Fibroblast of villous mesenchyme (primary cell): ENCODE measurements at regions not wholly inside any gene's neighbourhood (a gene's known extent, or its start where the extent isn't known, plus 50 kb on each side); places are given as distances from the start of the nearest gene placed in this dataset.
"Not testable (repeated sequence)": the region's sequence is repeated elsewhere in the genome, so short reads cannot be mapped to it uniquely, and the experiment has no call there.

Experiments
- DNase-seq: peaks from one replicate; pipeline ENCODE4 v3.0.0-alpha.2; 2010; ENCODE audit warnings: low read depth
- H3K4me3 ChIP-seq: 2 replicates; pipeline ENCODE4 v1.5.1; 2011; ENCODE audit warnings: low read depth, mild to moderate bottlenecking, low read length
- TF ChIP-seq, protein P1 (sequence below): IDR thresholded peaks from 2 replicates; pipeline ENCODE4 v1.5.1; 2012; ENCODE audit warnings: low read depth, mild to moderate bottlenecking, low read length; ENCODE audit not compliant: insufficient read depth

DNA sequence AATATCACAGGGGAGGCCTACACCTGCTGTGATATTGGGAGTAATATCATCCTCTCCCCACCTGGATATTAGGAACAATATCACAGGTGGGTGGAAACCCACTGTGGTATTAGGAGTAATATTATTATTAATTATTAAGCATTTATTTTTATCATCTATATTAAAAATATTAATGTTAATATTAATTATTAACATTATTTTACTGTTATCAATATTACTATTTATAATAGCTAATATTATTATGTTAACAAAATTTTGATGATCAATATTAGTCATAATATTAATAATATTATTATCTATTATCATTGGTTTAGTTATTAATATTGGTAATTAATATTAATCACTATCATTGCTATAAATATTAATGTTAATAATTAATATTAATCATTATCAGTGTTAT, 161.1 kb upstream of the API5 start:
- TF ChIP-seq, protein P1, sequence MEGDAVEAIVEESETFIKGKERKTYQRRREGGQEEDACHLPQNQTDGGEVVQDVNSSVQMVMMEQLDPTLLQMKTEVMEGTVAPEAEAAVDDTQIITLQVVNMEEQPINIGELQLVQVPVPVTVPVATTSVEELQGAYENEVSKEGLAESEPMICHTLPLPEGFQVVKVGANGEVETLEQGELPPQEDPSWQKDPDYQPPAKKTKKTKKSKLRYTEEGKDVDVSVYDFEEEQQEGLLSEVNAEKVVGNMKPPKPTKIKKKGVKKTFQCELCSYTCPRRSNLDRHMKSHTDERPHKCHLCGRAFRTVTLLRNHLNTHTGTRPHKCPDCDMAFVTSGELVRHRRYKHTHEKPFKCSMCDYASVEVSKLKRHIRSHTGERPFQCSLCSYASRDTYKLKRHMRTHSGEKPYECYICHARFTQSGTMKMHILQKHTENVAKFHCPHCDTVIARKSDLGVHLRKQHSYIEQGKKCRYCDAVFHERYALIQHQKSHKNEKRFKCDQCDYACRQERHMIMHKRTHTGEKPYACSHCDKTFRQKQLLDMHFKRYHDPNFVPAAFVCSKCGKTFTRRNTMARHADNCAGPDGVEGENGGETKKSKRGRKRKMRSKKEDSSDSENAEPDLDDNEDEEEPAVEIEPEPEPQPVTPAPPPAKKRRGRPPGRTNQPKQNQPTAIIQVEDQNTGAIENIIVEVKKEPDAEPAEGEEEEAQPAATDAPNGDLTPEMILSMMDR = no peak
- no peak for DNase-seq
- no peak overlapping the region for H3K4me3 ChIP-seq

GRCh38 chr11:43164831-43165230, 147.0 kb upstream of the API5 start:
- no peak for DNase-seq
- TF ChIP-seq, protein P1 = no peak
- H3K4me3 ChIP-seq = no peak overlapping the region

DNA sequence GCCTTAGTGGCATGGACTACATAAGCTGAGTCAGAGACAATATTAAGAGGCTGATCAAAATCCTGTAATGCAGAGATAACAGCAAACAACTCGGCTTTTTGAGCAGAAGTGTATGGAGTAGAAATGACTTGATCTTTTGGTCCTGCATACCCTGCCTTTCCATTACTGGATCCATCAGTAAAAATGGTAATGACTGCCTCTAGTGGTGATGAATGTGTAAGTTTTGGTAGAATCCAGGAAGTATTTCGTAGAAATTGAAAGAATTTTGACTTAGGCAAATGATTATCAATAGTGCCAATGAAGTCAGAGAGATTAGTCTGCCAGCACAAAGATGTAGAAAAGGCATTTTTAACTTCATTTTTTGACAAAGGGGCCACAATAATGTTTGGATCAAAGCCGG, 146.4 kb upstream of the API5 start:
- not testable (repeated sequence) for DNase-seq, H3K4me3 ChIP-seq

DNA sequence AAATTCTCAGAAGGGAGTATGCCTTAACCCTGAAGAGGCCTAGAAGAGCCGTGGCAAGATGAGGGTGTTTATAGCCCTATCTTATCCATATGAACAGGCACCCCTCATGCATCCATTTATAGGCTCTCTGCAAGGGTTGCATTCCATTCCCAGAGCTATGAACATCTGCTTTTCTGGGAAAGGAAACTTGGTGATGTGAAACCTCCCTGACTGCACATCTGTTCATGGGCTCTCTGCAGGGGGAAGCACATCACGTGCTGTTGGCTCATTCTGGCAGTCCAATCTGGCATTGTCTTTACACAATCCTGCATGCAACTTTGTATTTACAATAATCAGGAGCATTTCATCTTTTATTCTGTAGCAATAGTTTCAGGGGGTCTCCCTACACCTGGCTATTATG, 143.6 kb upstream of the API5 start:
- not testable (repeated sequence) for DNase-seq, H3K4me3 ChIP-seq

GRCh38 chr11:43172477-43172876, 139.3 kb upstream of the API5 start:
- no peak for DNase-seq
- TF ChIP-seq, protein P1 = no peak
- no peak overlapping the region for H3K4me3 ChIP-seq

- no peak overlapping the region for H3K4me3 ChIP-seq
- no peak for DNase-seq
- TF ChIP-seq, protein P1 = no peak
Measured at GRCh38 chr11:43177975-43178374, 133.8 kb upstream of the API5 start.

DNA sequence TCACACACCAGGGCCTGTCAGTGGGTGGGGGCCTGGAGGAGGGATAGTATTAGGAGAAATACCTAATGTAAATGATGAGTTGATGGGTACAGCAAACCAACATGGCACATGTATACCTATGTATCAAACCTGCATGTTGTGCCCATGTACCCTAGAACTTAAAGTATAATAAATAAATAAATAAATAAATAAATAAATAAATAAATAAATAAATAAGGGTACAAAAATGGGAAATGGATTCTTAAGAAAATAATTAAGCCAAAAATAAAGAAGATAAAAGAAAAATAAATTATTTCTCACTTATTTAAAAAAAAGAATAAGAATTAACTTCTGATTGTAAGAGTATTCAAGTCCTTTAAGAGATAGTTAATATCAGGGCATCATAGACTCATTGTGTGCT, 117.3 kb upstream of the API5 start:
- not testable (repeated sequence) for H3K4me3 ChIP-seq, DNase-seq

DNA sequence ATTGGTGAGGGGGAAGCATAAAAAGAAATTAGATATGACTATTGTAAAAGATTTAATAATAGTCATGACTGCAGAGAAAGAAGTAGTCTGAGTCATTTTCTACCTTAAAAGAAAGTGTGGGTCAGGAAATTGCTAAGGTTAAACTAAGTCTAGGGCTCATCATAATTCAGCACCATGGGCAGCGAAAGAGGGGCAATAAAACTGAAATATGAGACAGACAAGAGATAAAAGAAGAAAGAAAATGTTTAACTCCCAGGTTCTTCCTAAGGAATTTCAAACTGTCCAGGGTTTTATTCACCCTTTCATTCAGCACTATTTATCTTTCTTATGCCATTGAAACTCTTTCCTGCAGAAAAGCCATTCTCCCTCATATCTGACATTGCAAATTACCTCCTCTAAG, 114.4 kb upstream of the API5 start:
- TF ChIP-seq, protein P1 = no peak
- no peak overlapping the region for H3K4me3 ChIP-seq

GRCh38 chr11:43200031-43200430, 111.8 kb upstream of the API5 start:
- DNase-seq = no peak
- TF ChIP-seq, protein P1 = no peak

More for the DNA sequence above, 114.4 kb upstream of the API5 start:
- no peak for DNase-seq

More at GRCh38 chr11:43200031-43200430, 111.8 kb upstream of the API5 start:
- H3K4me3 ChIP-seq = no peak overlapping the region
